Fibroblast of lung (primary cell): ENCODE measurements at regions not wholly inside any gene's neighbourhood (a gene's known extent, or its start where the extent isn't known, plus 50 kb on each side); places are given as distances from the start of the nearest gene placed in this dataset.
A peak's percentile ranks its signal among the peaks of the same experiment; 100 is the strongest.

ENCODE experiments used
- DNase-seq, 2 donors: peaks; one replicate each; pipeline versions ENCODE4 v3.0.0 to v3.0.0-alpha.2; 2010; ENCODE audit warnings: low read depth in 2 of 2
- H2AFZ ChIP-seq: 2 replicates; pipeline ENCODE4 v1.5.1; 2012; ENCODE audit warnings: low read length, control low read depth, inconsistent platforms
- H3K27ac ChIP-seq: 2 replicates; pipeline ENCODE4 v1.5.1; 2011; ENCODE audit warnings: low read length, control low read depth; ENCODE audit not compliant: insufficient read depth
- H3K27me3 ChIP-seq: 2 replicates; pipeline ENCODE4 v1.5.1; 2011; ENCODE audit warnings: mild to moderate bottlenecking, low read length; ENCODE audit not compliant: control insufficient read depth, insufficient read depth
- H3K36me3 ChIP-seq: 2 replicates; pipeline ENCODE4 v1.5.1; 2011; ENCODE audit warnings: low read length; ENCODE audit not compliant: control insufficient read depth, insufficient read depth
- H3K4me1 ChIP-seq: 2 replicates; pipeline ENCODE4 v1.5.1; 2011; ENCODE audit warnings: low read length; ENCODE audit not compliant: control insufficient read depth, insufficient read depth; ENCODE audit errors: extremely low read depth
- H3K4me2 ChIP-seq: 2 replicates; pipeline ENCODE4 v1.5.1; 2011; ENCODE audit warnings: low read length, control low read depth; ENCODE audit not compliant: insufficient read depth; ENCODE audit errors: extremely low read depth
- H3K4me3 ChIP-seq, 4 experiments: fragments of 200-600 bp in 1 of 4; sonication (generic) in 1 of 4; replicated peaks in 1 of 4; 2 replicates each; pipeline ENCODE4 v1.5.1; 2011 to 2016; ENCODE audit warnings: low read length in 4 of 4, low read depth in 3 of 4, mild to moderate bottlenecking in 3 of 4, control low read depth in 2 of 4, inconsistent platforms in 1 of 4, mixed read lengths in 1 of 4; ENCODE audit not compliant: insufficient read depth in 1 of 4; ENCODE audit errors: control extremely low read depth in 1 of 4
- H3K79me2 ChIP-seq: 2 replicates; pipeline ENCODE4 v1.5.1; 2012; ENCODE audit warnings: mild to moderate bottlenecking, low read length, inconsistent platforms; ENCODE audit not compliant: control insufficient read depth, insufficient read depth
- H3K9ac ChIP-seq: 2 replicates; pipeline ENCODE4 v1.5.1; 2011; ENCODE audit warnings: mild to moderate bottlenecking, low read length, control low read depth; ENCODE audit not compliant: insufficient read depth
- H3K9me3 ChIP-seq: 2 replicates; pipeline ENCODE4 v1.5.1; 2012; ENCODE audit warnings: low read depth, low read length; ENCODE audit not compliant: control insufficient read depth, insufficient read depth
- H4K20me1 ChIP-seq: 2 replicates; pipeline ENCODE4 v1.5.1; 2011; ENCODE audit warnings: low read length; ENCODE audit not compliant: control insufficient read depth, insufficient read depth; ENCODE audit errors: extremely low read depth
- EZH2 ChIP-seq: IDR thresholded peaks from 2 replicates; pipeline ENCODE4 v1.5.1; 2012; ENCODE audit warnings: low read length, control low read depth, mild to moderate bottlenecking; ENCODE audit errors: missing control alignments
- TF ChIP-seq, protein P1 (sequence below), 2 donors: IDR thresholded peaks in 1 of 2; conservative IDR thresholded peaks in 1 of 2; 1 replicate in 1 of 2; 2 replicates in 1 of 2; pipeline ENCODE4 v1.5.1; 2011 to 2012; ENCODE audit warnings: low read length in 2 of 2, control low read depth in 1 of 2, inconsistent platforms in 1 of 2, low read depth in 1 of 2, mild to moderate bottlenecking in 1 of 2

GRCh38 chr3:55364421-55364820 is 122.7 kb downstream of the WNT5A start:
- no peaks in the 10 kb centered on the region for H3K36me3 ChIP-seq
- no peak overlapping the region for H3K9ac ChIP-seq
- no peak overlapping the region for H3K27ac ChIP-seq
- no peak overlapping the region for H3K4me3 ChIP-seq
- no peak for TF ChIP-seq EZH2
- TF ChIP-seq, protein P1, sequence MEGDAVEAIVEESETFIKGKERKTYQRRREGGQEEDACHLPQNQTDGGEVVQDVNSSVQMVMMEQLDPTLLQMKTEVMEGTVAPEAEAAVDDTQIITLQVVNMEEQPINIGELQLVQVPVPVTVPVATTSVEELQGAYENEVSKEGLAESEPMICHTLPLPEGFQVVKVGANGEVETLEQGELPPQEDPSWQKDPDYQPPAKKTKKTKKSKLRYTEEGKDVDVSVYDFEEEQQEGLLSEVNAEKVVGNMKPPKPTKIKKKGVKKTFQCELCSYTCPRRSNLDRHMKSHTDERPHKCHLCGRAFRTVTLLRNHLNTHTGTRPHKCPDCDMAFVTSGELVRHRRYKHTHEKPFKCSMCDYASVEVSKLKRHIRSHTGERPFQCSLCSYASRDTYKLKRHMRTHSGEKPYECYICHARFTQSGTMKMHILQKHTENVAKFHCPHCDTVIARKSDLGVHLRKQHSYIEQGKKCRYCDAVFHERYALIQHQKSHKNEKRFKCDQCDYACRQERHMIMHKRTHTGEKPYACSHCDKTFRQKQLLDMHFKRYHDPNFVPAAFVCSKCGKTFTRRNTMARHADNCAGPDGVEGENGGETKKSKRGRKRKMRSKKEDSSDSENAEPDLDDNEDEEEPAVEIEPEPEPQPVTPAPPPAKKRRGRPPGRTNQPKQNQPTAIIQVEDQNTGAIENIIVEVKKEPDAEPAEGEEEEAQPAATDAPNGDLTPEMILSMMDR (conservative IDR thresholded peaks at IDR 0.05 in 1 of 2, IDR thresholded peaks at IDR 0.05 in 1 of 2; ENCODE audit: low read depth in 1 of 2, low read length in 2 of 2): no peak
- no peak overlapping the region for H3K4me2 ChIP-seq
- no peaks in the 10 kb centered on the region for H3K27me3 ChIP-seq
- no peaks in the 10 kb centered on the region for H3K4me1 ChIP-seq
- no peaks in the 10 kb centered on the region for H3K79me2 ChIP-seq
- DNase-seq: peak in 1 of 2 donors; percentile 83
- no peaks in the 10 kb centered on the region for H3K9me3 ChIP-seq
- no peak overlapping the region for H2AFZ ChIP-seq
- no peaks in the 10 kb centered on the region for H4K20me1 ChIP-seq

DNA sequence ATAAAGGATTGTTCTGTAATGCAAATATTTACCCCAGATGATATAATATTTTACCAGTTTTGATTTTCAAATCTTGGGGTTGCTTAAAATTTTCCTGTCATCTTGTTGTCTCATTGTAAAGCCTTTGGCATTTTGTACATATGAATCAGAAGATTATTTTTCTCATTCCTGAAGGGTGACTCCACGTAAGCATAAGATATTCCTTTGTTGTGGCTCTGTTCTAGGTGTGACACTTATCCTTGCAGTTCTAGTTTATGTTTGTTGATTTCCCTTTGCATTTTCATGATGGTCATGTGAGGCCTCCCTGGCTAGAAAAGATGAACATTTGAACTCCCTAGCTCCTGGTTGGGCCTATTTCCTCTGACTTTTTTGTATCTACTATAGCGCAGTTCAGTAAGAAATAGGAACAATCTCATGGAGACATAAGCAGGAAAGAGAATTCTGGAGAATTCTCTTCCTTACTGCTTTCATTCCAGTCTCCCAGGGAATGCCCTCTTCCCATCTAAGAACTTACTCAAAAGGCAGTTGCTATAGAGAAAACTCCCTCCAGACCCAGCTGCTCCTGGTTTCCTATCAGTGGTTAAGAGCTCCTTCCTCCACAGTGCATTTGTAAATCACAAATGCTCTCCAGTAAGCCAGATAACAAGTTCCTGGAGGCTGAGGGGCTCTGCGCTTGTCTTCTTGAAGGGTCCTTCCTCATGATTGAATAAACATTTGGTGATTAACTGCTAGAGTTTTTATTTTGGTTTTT is 124.7 kb downstream of the WNT5A start:
- Histone ChIP-seq H3K27me3 (no peaks in the 10 kb centered on the region), H3K9me3 (no peaks in the 10 kb centered on the region), H3K36me3 (no peaks in the 10 kb centered on the region), H3K4me2 (no peak overlapping the region), H2AFZ (no peak overlapping the region), H3K4me3 (no peak overlapping the region), H3K79me2 (no peaks in the 10 kb centered on the region), H4K20me1 (no peaks in the 10 kb centered on the region), H3K27ac (no peak overlapping the region), H3K4me1 (no peaks in the 10 kb centered on the region), H3K9ac (no peak overlapping the region)
- no peak for TF ChIP-seq EZH2
- TF ChIP-seq, protein P1 (conservative IDR thresholded peaks at IDR 0.05 in 1 of 2, IDR thresholded peaks at IDR 0.05 in 1 of 2; ENCODE audit: low read depth in 1 of 2, low read length in 2 of 2): no peak
- peak in 1 of 2 donors; percentile 65 for DNase-seq

DNA sequence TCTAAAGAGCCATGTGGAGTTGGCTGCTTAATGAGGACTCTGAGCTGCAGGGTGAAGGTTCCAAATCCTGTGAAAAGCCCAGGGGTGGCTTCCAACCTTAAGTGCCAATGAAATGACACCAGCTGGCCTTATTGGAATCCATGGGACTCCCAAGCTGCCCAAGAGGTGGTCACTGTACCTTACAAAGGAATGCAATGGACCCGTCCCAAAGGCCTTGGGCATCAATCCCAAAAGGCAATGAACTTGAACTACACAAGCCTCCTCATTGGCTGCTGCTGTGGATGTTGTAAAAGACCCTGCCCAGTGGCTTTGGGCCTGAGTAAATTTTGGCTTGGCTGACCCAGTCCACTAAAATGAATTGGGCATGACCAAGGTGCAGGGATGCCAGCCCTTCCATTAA is 129.3 kb downstream of the WNT5A start:
- Histone ChIP-seq H3K36me3 (no peaks in the 10 kb centered on the region), H3K4me1 (no peaks in the 10 kb centered on the region), H4K20me1 (no peaks in the 10 kb centered on the region), H3K27me3 (no peaks in the 10 kb centered on the region), H3K9ac (no peak overlapping the region), H2AFZ (no peak overlapping the region), H3K4me2 (no peak overlapping the region), H3K9me3 (no peaks in the 10 kb centered on the region), H3K4me3 (no peak overlapping the region), H3K27ac (no peak overlapping the region), H3K79me2 (no peaks in the 10 kb centered on the region)
- DNase-seq: no peak
- TF ChIP-seq, protein P1 (conservative IDR thresholded peaks at IDR 0.05 in 1 of 2, IDR thresholded peaks at IDR 0.05 in 1 of 2; ENCODE audit: low read depth in 1 of 2, low read length in 2 of 2): no peak
- no peak for TF ChIP-seq EZH2
